ENCODE measurements at regions not wholly inside any gene's neighbourhood (a gene's known extent, or its start where the extent isn't known, plus 50 kb on each side); places are given as distances from the start of the nearest gene placed in this dataset.

- DNase-seq (ENCODE audit: low read depth), result no peak
- no peak overlapping the region for H3K4me3 ChIP-seq (ENCODE audit: control insufficient read depth, low read depth, low read length)
- TF ChIP-seq, protein P1, sequence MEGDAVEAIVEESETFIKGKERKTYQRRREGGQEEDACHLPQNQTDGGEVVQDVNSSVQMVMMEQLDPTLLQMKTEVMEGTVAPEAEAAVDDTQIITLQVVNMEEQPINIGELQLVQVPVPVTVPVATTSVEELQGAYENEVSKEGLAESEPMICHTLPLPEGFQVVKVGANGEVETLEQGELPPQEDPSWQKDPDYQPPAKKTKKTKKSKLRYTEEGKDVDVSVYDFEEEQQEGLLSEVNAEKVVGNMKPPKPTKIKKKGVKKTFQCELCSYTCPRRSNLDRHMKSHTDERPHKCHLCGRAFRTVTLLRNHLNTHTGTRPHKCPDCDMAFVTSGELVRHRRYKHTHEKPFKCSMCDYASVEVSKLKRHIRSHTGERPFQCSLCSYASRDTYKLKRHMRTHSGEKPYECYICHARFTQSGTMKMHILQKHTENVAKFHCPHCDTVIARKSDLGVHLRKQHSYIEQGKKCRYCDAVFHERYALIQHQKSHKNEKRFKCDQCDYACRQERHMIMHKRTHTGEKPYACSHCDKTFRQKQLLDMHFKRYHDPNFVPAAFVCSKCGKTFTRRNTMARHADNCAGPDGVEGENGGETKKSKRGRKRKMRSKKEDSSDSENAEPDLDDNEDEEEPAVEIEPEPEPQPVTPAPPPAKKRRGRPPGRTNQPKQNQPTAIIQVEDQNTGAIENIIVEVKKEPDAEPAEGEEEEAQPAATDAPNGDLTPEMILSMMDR (conservative IDR thresholded peaks at IDR 0.05; ENCODE audit: control insufficient read depth, insufficient read depth, low read depth, low read length), result no peak
Measured at GRCh38 chr2:123073956-123074355, 951.1 kb upstream of the CNTNAP5 start.

- H3K4me3 ChIP-seq (ENCODE audit: control insufficient read depth, low read depth, low read length), result no peak overlapping the region
- no peak for DNase-seq (ENCODE audit: low read depth)
- TF ChIP-seq, protein P1 (conservative IDR thresholded peaks at IDR 0.05; ENCODE audit: control insufficient read depth, insufficient read depth, low read depth, low read length), result no peak
Measured at GRCh38 chr2:123077101-123077500, 948.0 kb upstream of the CNTNAP5 start.

DNA sequence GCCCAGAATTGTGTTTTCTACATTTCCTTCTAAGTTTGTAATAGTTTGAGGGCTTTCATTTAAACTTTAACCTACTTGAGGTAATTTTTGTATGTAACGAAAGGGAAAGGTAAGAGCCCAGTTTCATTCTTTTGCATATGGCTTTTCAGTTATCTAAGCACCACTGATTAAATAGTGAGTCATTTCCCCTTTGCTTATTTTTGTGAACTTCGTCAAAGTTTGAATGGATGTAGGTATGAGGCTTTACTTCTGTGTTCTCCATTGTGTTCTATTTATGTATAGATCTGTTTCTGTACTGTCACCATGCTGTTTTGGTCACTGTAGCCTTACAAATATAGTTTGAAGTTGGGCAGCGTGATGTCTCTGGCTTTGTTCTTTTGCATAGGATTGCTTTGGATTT is 944.8 kb upstream of the CNTNAP5 start:
- TF ChIP-seq, protein P1 (conservative IDR thresholded peaks at IDR 0.05; ENCODE audit: control insufficient read depth, insufficient read depth, low read depth, low read length), result no peak
- no peak overlapping the region for H3K4me3 ChIP-seq (ENCODE audit: control insufficient read depth, low read depth, low read length)
- no peak for DNase-seq (ENCODE audit: low read depth)

- TF ChIP-seq, protein P1 (conservative IDR thresholded peaks at IDR 0.05; ENCODE audit: control insufficient read depth, insufficient read depth, low read depth, low read length), result no peak
- H3K4me3 ChIP-seq (ENCODE audit: control insufficient read depth, low read depth, low read length), result no peak overlapping the region
- DNase-seq (ENCODE audit: low read depth), result no peak
Measured at GRCh38 chr2:123085484-123085883, 939.6 kb upstream of the CNTNAP5 start.

- DNase-seq (ENCODE audit: low read depth), result no peak
- TF ChIP-seq, protein P1 (conservative IDR thresholded peaks at IDR 0.05; ENCODE audit: control insufficient read depth, insufficient read depth, low read depth, low read length), result no peak
Measured at GRCh38 chr2:123086613-123087385, 938.3 kb upstream of the CNTNAP5 start.

DNA sequence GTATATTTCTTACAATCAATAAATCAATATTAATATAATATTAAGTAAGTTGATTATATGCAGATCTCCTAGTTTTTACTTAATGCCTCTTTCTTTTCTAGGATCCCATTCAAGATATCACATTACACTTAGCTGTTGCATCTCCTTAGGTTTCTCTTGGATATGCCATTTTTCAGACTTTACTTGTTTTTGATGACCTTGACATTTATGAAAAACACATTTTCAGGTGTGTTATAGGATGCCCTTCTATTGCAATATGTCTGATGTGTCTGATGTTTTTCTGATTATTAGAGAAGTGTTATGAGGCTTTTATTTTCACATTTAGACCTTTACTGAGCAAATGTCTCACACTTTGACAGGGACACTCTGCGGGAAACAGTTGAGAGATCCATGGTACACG is 933.6 kb upstream of the CNTNAP5 start:
- no peak overlapping the region for H3K4me3 ChIP-seq (ENCODE audit: control insufficient read depth, low read depth, low read length)
- TF ChIP-seq, protein P1 (conservative IDR thresholded peaks at IDR 0.05; ENCODE audit: control insufficient read depth, insufficient read depth, low read depth, low read length), result no peak
- DNase-seq (ENCODE audit: low read depth), result no peak

More at GRCh38 chr2:123086613-123087385, 938.3 kb upstream of the CNTNAP5 start:
- H3K4me3 ChIP-seq (ENCODE audit: control insufficient read depth, low read depth, low read length), result no peak overlapping the region

All from fibroblast of mammary gland (primary cell).